ENCODE measurements at regions not wholly inside any gene's neighbourhood (a gene's known extent, or its start where the extent isn't known, plus 50 kb on each side); places are given as distances from the start of the nearest gene placed in this dataset.

- Histone ChIP-seq H3K27ac (no peak overlapping the region), H3K4me1 (no peaks in the 10 kb centered on the region), H3K4me3 (no peak overlapping the region), H3K4me2 (no peak overlapping the region), H3K9me3 (no peaks in the 10 kb centered on the region)
- no peak for ATAC-seq
- 20% methylated on average over 3 of the region's 3 CpGs for WGBS (ENCODE audit: missing lambda C conversion rate)
- TF ChIP-seq KDM1A (IDR thresholded peaks at IDR 0.05; ENCODE audit: low read depth) (no peak), RFX5 (IDR thresholded peaks at IDR 0.05) (no peak), TFCP2L1 (CRISPR knock-in tag; IDR thresholded peaks at IDR 0.05) (no peak), CBX8 (IDR thresholded peaks at IDR 0.05) (no peak), NFE2L2 (conservative IDR thresholded peaks at IDR 0.05; ENCODE audit: low read length) (no peak), POLR2A (IDR thresholded peaks at IDR 0.05; ENCODE audit: low read length) (no peak), KDM5A (IDR thresholded peaks at IDR 0.05) (no peak), EHMT2 (IDR thresholded peaks at IDR 0.05; ENCODE audit: low read depth) (no peak), SMC3 (IDR thresholded peaks at IDR 0.05) (no peak), NPAS2 (CRISPR knock-in tag; IDR thresholded peaks at IDR 0.05; ENCODE audit: borderline replicate concordance) (no peak), RARB (CRISPR knock-in tag; IDR thresholded peaks at IDR 0.05) (no peak), SREBF2 (IDR thresholded peaks at IDR 0.05) (no peak), RCOR1 (IDR thresholded peaks at IDR 0.05; ENCODE audit: low read depth, low read length) (no peak)
- TF ChIP-seq, protein P1, sequence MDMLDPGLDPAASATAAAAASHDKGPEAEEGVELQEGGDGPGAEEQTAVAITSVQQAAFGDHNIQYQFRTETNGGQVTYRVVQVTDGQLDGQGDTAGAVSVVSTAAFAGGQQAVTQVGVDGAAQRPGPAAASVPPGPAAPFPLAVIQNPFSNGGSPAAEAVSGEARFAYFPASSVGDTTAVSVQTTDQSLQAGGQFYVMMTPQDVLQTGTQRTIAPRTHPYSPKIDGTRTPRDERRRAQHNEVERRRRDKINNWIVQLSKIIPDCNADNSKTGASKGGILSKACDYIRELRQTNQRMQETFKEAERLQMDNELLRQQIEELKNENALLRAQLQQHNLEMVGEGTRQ (IDR thresholded peaks at IDR 0.05): no peak
- TF ChIP-seq, protein P2, sequence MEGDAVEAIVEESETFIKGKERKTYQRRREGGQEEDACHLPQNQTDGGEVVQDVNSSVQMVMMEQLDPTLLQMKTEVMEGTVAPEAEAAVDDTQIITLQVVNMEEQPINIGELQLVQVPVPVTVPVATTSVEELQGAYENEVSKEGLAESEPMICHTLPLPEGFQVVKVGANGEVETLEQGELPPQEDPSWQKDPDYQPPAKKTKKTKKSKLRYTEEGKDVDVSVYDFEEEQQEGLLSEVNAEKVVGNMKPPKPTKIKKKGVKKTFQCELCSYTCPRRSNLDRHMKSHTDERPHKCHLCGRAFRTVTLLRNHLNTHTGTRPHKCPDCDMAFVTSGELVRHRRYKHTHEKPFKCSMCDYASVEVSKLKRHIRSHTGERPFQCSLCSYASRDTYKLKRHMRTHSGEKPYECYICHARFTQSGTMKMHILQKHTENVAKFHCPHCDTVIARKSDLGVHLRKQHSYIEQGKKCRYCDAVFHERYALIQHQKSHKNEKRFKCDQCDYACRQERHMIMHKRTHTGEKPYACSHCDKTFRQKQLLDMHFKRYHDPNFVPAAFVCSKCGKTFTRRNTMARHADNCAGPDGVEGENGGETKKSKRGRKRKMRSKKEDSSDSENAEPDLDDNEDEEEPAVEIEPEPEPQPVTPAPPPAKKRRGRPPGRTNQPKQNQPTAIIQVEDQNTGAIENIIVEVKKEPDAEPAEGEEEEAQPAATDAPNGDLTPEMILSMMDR (IDR thresholded peaks at IDR 0.05): no peak
- DNase-seq (ENCODE audit: low read depth in 1 of 2, low spot score in 1 of 2): no peak
- no peak for FAIRE-seq
- CTCF ChIA-PET: interaction anchor here (0.7 to 1.6 kb wide), 2 partner anchors 131 to 534 kb away, joined by 3 to 4 read pairs; no protein-coding TSS in a partner anchor
- POLR2A ChIA-PET: no interaction called here
Observed at GRCh38 chr10:43820663-43821062, 172.0 kb upstream of the ZNF32 start.

DNA sequence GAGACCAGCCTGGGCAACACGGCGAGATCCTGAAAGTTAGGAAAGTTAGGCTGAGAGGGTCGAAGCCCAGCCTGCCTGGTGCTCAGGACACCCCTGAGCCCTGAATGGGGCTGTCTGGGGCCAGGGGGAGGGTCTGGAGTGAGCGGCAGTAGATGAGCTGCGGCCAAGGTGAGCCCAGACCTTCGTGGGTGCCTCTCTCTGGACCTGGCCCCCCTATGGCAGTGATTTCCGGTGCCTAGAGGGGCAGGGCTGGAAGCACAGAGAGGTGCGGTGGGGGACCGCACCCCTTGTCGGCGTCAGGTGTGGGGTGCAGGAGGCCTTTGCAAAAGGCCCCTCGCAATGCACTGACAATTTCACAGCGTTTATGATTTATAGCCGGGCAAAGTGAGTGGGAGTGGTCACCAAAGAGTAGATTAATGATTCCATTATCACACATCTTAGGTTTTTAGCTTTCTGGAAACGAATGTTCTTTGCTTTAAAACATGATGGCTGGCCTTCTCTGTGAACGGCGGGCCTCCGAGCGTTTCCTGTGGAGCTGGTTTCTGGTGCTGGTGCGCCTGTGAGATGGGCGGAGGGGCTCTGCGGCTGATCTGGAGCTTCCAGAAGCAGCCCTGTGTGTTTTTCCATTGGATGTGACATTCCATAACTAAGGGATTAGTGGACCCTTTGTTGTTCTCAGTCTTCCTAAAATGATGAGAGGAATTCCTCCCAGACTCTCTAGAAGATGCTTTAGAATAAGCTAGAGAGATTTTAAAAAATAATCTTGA is 171.0 kb upstream of the ZNF32 start:
- no peak overlapping the region for H3K4me3 ChIP-seq
- FAIRE-seq (no peak), DNase-seq (ENCODE audit: low read depth in 1 of 2, low spot score in 1 of 2) (no peak), ATAC-seq (no peak)
- H3K4me1 ChIP-seq: no peaks in the 10 kb centered on the region
- no peak overlapping the region for H3K4me2 ChIP-seq
- H3K27ac ChIP-seq: no peak overlapping the region
- ChIA-PET CTCF (interaction anchor here (1.6 kb wide), 1 partner anchor 129 kb away, joined by 4 read pairs; no protein-coding TSS in a partner anchor), POLR2A (no interaction called here)
- WGBS (ENCODE audit: missing lambda C conversion rate): 39% methylated on average over 14 of the region's 22 CpGs
- no peaks in the 10 kb centered on the region for H3K9me3 ChIP-seq
- TF ChIP-seq POLR2AphosphoS2 (conservative IDR thresholded peaks at IDR 0.05; ENCODE audit: low read length) (no peak), FOSL2 (IDR thresholded peaks at IDR 0.05) (no peak), FOSL2 (CRISPR knock-in tag; IDR thresholded peaks at IDR 0.05) (no peak), ESRRA (IDR thresholded peaks at IDR 0.05; ENCODE audit: borderline replicate concordance, low read length) (no peak), KDM1A (IDR thresholded peaks at IDR 0.05; ENCODE audit: low read depth) (no peak), MYC (IDR thresholded peaks at IDR 0.05; ENCODE audit: borderline replicate concordance, low read length) (no peak), ZNF302 (CRISPR knock-in tag; IDR thresholded peaks at IDR 0.05) (no peak), HOXB13 (CRISPR knock-in tag; IDR thresholded peaks at IDR 0.05; ENCODE audit: low read depth) (no peak), NFE2L2 (conservative IDR thresholded peaks at IDR 0.05; ENCODE audit: low read length) (no peak), ZC3H11A (IDR thresholded peaks at IDR 0.05) (no peak), CBX2 (IDR thresholded peaks at IDR 0.05; ENCODE audit: borderline replicate concordance, low read depth) (no peak), PHF8 (IDR thresholded peaks at IDR 0.05; ENCODE audit: borderline replicate concordance, low read depth) (no peak), HOXB5 (CRISPR knock-in tag; IDR thresholded peaks at IDR 0.05) (no peak), EHMT2 (IDR thresholded peaks at IDR 0.05; ENCODE audit: low read depth) (no peak), POLR2A (IDR thresholded peaks at IDR 0.05; ENCODE audit: low read length) (no peak), CHD2 (IDR thresholded peaks at IDR 0.05; ENCODE audit: low read length, partially characterized antibody) (no peak), HMGXB4 (CRISPR knock-in tag; IDR thresholded peaks at IDR 0.05; ENCODE audit: borderline replicate concordance) (no peak)
- TF ChIP-seq, protein P3, sequence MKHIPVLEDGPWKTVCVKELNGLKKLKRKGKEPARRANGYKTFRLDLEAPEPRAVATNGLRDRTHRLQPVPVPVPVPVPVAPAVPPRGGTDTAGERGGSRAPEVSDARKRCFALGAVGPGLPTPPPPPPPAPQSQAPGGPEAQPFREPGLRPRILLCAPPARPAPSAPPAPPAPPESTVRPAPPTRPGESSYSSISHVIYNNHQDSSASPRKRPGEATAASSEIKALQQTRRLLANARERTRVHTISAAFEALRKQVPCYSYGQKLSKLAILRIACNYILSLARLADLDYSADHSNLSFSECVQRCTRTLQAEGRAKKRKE (CRISPR knock-in tag; IDR thresholded peaks at IDR 0.05; ENCODE audit: low read depth): no peak
- TF ChIP-seq, protein P4, sequence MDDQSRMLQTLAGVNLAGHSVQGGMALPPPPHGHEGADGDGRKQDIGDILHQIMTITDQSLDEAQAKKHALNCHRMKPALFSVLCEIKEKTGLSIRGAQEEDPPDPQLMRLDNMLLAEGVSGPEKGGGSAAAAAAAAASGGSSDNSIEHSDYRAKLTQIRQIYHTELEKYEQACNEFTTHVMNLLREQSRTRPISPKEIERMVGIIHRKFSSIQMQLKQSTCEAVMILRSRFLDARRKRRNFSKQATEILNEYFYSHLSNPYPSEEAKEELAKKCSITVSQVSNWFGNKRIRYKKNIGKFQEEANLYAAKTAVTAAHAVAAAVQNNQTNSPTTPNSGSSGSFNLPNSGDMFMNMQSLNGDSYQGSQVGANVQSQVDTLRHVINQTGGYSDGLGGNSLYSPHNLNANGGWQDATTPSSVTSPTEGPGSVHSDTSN (IDR thresholded peaks at IDR 0.05): no peak
- TF ChIP-seq, protein P1 (IDR thresholded peaks at IDR 0.05): no peak
